ENCODE measurements at regions not wholly inside any gene's neighbourhood (a gene's known extent, or its start where the extent isn't known, plus 50 kb on each side); places are given as distances from the start of the nearest gene placed in this dataset.

DNA sequence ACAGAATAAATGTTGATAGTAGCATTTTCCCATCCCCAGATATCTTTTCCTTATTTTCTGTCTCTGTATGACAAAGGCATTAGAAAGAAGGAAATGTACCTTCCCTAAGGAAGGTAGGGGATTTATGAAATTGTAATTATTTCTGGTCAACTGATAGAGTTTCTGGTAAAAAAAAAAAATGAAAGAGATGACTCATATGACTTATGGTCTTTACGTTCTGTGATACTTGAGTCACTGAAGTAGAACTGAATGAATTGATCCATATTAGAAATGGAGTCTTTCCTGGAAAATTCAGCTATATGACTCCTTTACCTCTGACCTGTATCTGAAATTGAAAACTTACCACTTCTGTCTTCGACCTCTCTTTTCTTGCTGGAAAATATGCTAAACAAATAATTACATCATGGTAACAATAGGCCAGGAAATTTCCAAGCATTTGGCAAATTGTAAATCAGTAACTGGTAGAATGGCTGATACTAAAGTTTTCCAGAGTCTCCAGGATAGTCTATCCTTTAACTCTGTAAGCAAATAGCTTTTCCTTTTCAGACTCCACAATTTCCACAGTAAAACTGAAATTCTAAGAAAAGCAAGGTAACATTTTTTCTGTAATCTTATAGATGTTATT, 364.3 kb upstream of the PTBP2 start:
- no peak for ATAC-seq
- TF ChIP-seq, protein P1, sequence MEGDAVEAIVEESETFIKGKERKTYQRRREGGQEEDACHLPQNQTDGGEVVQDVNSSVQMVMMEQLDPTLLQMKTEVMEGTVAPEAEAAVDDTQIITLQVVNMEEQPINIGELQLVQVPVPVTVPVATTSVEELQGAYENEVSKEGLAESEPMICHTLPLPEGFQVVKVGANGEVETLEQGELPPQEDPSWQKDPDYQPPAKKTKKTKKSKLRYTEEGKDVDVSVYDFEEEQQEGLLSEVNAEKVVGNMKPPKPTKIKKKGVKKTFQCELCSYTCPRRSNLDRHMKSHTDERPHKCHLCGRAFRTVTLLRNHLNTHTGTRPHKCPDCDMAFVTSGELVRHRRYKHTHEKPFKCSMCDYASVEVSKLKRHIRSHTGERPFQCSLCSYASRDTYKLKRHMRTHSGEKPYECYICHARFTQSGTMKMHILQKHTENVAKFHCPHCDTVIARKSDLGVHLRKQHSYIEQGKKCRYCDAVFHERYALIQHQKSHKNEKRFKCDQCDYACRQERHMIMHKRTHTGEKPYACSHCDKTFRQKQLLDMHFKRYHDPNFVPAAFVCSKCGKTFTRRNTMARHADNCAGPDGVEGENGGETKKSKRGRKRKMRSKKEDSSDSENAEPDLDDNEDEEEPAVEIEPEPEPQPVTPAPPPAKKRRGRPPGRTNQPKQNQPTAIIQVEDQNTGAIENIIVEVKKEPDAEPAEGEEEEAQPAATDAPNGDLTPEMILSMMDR (IDR thresholded peaks at IDR 0.05) = no peak
- TF ChIP-seq POLR2AphosphoS5 (IDR thresholded peaks at IDR 0.05) (no peak), EP300 (IDR thresholded peaks at IDR 0.05) (no peak), POLR2A (IDR thresholded peaks at IDR 0.05) (no peak)
- no peak overlapping the region for H3K4me3 ChIP-seq
- no peaks in the 10 kb centered on the region for H3K9me3 ChIP-seq
- H3K27ac ChIP-seq = no peak overlapping the region
- peaks cover 0 to 6% (median 0%) of the 10 kb centered on the region in 3 donors for H3K4me1 ChIP-seq
- WGBS, 2 donors (ENCODE audit: low coverage in 1 of 2) = 62 to 70% methylated on average over 2 of the region's 2 CpGs
- no peaks in the 10 kb centered on the region for H3K27me3 ChIP-seq
- H3K36me3 ChIP-seq = no peaks in the 10 kb centered on the region

DNA sequence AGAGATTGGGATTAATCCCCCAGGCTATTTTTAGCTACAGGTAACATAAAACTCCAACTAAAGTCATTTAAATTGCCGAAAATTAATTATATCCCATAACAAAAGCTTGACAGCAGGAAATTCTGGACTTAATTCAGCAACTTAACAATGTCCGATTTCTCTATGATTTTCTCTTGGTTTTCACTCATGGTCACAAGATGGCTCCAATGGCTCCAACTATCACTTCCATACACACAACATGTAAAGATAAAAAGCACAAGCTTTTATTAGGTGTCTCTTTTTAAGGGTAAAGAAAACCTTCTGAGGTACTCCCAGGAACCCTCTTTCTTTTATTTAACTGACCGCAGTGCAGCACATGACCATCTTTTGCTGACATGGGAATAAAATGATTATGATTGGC, 363.5 kb upstream of the PTBP2 start:
- Histone ChIP-seq H3K27ac (no peak overlapping the region), H3K36me3 (no peaks in the 10 kb centered on the region), H3K27me3 (no peaks in the 10 kb centered on the region), H3K9me3 (no peaks in the 10 kb centered on the region), H3K4me3 (no peak overlapping the region), H3K4me1 (peaks cover 0 to 2% (median 0%) of the 10 kb centered on the region in 3 donors)
- no peak for ATAC-seq
- WGBS, 2 donors (ENCODE audit: low coverage in 1 of 2) = 88 to 97% methylated on average over 2 to 3 of the region's 3 CpGs
- TF ChIP-seq POLR2A (IDR thresholded peaks at IDR 0.05) (no peak), POLR2AphosphoS5 (IDR thresholded peaks at IDR 0.05) (no peak), EP300 (IDR thresholded peaks at IDR 0.05) (no peak)
- TF ChIP-seq, protein P1 (IDR thresholded peaks at IDR 0.05) = no peak

DNA sequence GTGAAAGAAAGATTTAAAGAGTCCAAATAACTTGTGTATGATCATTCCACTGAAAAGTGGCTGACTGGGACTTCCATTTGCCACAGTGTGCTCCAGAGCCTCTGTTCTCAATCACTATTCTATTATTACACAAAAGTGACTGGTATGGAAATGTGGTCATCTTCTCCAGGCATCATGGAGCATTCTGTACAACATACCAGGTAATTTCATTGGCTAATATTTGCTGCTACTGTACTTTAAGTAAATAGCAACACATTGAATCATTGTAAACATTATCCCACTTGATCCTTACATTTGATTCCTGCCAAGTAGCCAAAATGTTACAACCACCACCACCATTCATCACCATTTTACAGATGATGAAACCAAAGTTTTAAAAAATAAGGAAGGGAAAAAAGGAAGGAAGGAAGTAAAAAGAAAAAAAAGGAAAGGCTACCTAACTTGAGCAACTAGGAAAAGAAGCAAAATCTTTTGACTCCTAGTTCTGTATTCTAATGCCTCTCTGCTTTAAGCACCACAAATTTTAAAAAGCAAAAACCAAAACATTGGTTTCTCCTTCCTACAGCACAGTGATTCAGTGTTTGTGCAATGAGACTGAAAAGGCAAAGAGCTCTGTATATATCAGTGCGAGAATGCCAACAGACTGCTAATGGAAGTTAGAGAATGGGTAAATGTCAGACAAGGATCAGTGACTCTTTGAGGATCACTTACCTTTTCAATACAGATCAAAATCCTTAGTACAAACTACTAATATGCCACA, 361.4 kb upstream of the PTBP2 start:
- 90 to 100% methylated on average over 1 of the region's 1 CpG for WGBS, 2 donors (ENCODE audit: low coverage in 1 of 2)
- no peak overlapping the region for H3K27ac ChIP-seq
- H3K27me3 ChIP-seq = no peaks in the 10 kb centered on the region
- H3K4me3 ChIP-seq = no peak overlapping the region
- TF ChIP-seq POLR2AphosphoS5 (IDR thresholded peaks at IDR 0.05) = no peak
- TF ChIP-seq, protein P1 (IDR thresholded peaks at IDR 0.05) = no peak
- TF ChIP-seq EP300 (IDR thresholded peaks at IDR 0.05) = no peak
- TF ChIP-seq POLR2A (IDR thresholded peaks at IDR 0.05) = no peak
- ATAC-seq = no peak
- H3K9me3 ChIP-seq = no peaks in the 10 kb centered on the region
- H3K4me1 ChIP-seq = no peaks in the 10 kb centered on the region
- H3K36me3 ChIP-seq = no peaks in the 10 kb centered on the region

GRCh38 chr1:96361271-96361856, 360.2 kb upstream of the PTBP2 start:
- H3K4me1 ChIP-seq = no peaks in the 10 kb centered on the region
- no peak overlapping the region for H3K27ac ChIP-seq
- no peak overlapping the region for H3K4me3 ChIP-seq
- WGBS, 2 donors (ENCODE audit: low coverage in 1 of 2) = 87 to 98% methylated on average over 4 of the region's 5 CpGs
- TF ChIP-seq, protein P1 (IDR thresholded peaks at IDR 0.05) = no peak
- TF ChIP-seq POLR2AphosphoS5 (IDR thresholded peaks at IDR 0.05) (no peak), POLR2A (IDR thresholded peaks at IDR 0.05) (no peak), EP300 (IDR thresholded peaks at IDR 0.05) (no peak)
- H3K27me3 ChIP-seq = no peaks in the 10 kb centered on the region
- no peaks in the 10 kb centered on the region for H3K9me3 ChIP-seq
- H3K36me3 ChIP-seq = no peaks in the 10 kb centered on the region
- no peak for ATAC-seq
